Breast epithelium (tissue), 3 donors: ENCODE measurements at regions not wholly inside any gene's neighbourhood (a gene's known extent, or its start where the extent isn't known, plus 50 kb on each side); places are given as distances from the start of the nearest gene placed in this dataset.

Experiments
- POLR2A ChIP-seq: fragments of 450-650 bp; IDR thresholded peaks from one replicate; pipeline ENCODE4 v1.6.1; 2016; ENCODE audit warnings: antibody characterized with exemption, mild to moderate bottlenecking, moderate library complexity
- POLR2AphosphoS5 ChIP-seq, 3 donors: sonication (generic); formaldehyde crosslinking; IDR thresholded peaks; one replicate each; pipeline ENCODE4 v1.6.1; 2017; ENCODE audit warnings: antibody characterized with exemption in 3 of 3

- no peak for TF ChIP-seq POLR2AphosphoS5 (IDR thresholded peaks at IDR 0.05)
- no peak for TF ChIP-seq POLR2A
Observed at GRCh38 chr9:95808011-95808410, 67.5 kb upstream of the ERCC6L2 start.
